GM23338 (cell line): ENCODE measurements at regions not wholly inside any gene's neighbourhood (a gene's known extent, or its start where the extent isn't known, plus 50 kb on each side); places are given as distances from the start of the nearest gene placed in this dataset.

Experiments
- ATAC-seq: fragments of 200-7000 bp; cut with Tn5 transposase; 3 replicates; pipeline ENCODE4 v1.9.1; 2020
- DNase-seq: peaks from one replicate; pipeline ENCODE4 v3.0.0-alpha.2; 2015; ENCODE audit warnings: low spot score
- H2AFZ ChIP-seq: fragments of 200-600 bp; sonication (generic); 2 replicates; pipeline ENCODE4 v1.8.0; 2016; ENCODE audit warnings: antibody characterized with exemption, mild to moderate bottlenecking, moderate library complexity
- H3F3A ChIP-seq: fragments of 200-600 bp; sonication (generic); replicated peaks from 2 replicates; pipeline ENCODE4 v1.8.0; 2017; ENCODE audit warnings: antibody characterized with exemption, mixed run types, low read depth
- H3K27ac ChIP-seq: fragments of 200-600 bp; sonication (generic); 2 replicates; pipeline ENCODE4 v1.6.1; 2016; ENCODE audit warnings: low read depth
- H3K27me3 ChIP-seq: fragments of 200-600 bp; sonication (generic); 2 replicates; pipeline ENCODE4 v1.8.0; 2016; ENCODE audit warnings: mild to moderate bottlenecking, mixed run types, moderate library complexity; ENCODE audit not compliant: insufficient read depth
- H3K36me3 ChIP-seq: fragments of 200-600 bp; sonication (generic); 2 replicates; pipeline ENCODE4 v1.8.0; 2016; ENCODE audit warnings: mild to moderate bottlenecking; ENCODE audit not compliant: insufficient read depth
- H3K4me1 ChIP-seq: fragments of 200-600 bp; sonication (generic); 2 replicates; pipeline ENCODE4 v1.8.0; 2016; ENCODE audit warnings: mild to moderate bottlenecking, moderate library complexity; ENCODE audit not compliant: insufficient read depth
- H3K4me2 ChIP-seq: fragments of 200-600 bp; sonication (generic); 2 replicates; pipeline ENCODE4 v1.7.1; 2017; ENCODE audit warnings: mixed run types
- H3K4me3 ChIP-seq: fragments of 200-600 bp; sonication (generic); 2 replicates; pipeline ENCODE4 v1.6.1; 2016; ENCODE audit warnings: mixed run types
- H3K79me2 ChIP-seq: fragments of 200-600 bp; sonication (generic); replicated peaks from 2 replicates; pipeline ENCODE4 v1.8.0; 2017; ENCODE audit warnings: mild to moderate bottlenecking; ENCODE audit not compliant: insufficient read depth
- H3K9me2 ChIP-seq: fragments of 200-600 bp; sonication (generic); 2 replicates; pipeline ENCODE4 v1.8.0; 2017; ENCODE audit not compliant: insufficient read depth
- H4K20me1 ChIP-seq: fragments of 200-600 bp; sonication (generic); replicated peaks from 2 replicates; pipeline ENCODE4 v1.8.0; 2017; ENCODE audit warnings: mild to moderate bottlenecking; ENCODE audit not compliant: insufficient read depth
- H3K27ac Mint-ChIP-seq: 2 replicates; pipeline ENCODE4 v1.8.0; 2020; ENCODE audit warnings: inconsistent platforms, mild to moderate bottlenecking, moderate library complexity, mixed read lengths
- H3K27me3 Mint-ChIP-seq: 3 replicates; pipeline ENCODE4 v1.8.0; 2022; ENCODE audit warnings: low read depth, mild to moderate bottlenecking, moderate library complexity, mixed read lengths, inconsistent platforms; ENCODE audit not compliant: insufficient read depth, poor library complexity
- H3K36me3 Mint-ChIP-seq: 3 replicates; pipeline ENCODE4 v1.8.0; 2021; ENCODE audit warnings: low read depth, mild to moderate bottlenecking, inconsistent platforms, moderate library complexity, mixed read lengths
- H3K4me1 Mint-ChIP-seq: 3 replicates; pipeline ENCODE4 v1.8.0; 2020; ENCODE audit warnings: mild to moderate bottlenecking, inconsistent platforms, mixed read lengths
- H3K4me3 Mint-ChIP-seq: 3 replicates; pipeline ENCODE4 v1.8.0; 2021; ENCODE audit warnings: moderate library complexity, mild to moderate bottlenecking, inconsistent platforms, mixed read lengths
- H3K9me3 Mint-ChIP-seq: 3 replicates; pipeline ENCODE4 v1.8.0; 2020; ENCODE audit warnings: moderate library complexity, mild to moderate bottlenecking, inconsistent platforms, mixed read lengths
- EZH2phosphoT487 ChIP-seq: fragments of 200-600 bp; sonication (generic); IDR thresholded peaks from one replicate; pipeline ENCODE4 v1.8.1; 2018; ENCODE audit warnings: antibody characterized with exemption; ENCODE audit not compliant: unreplicated experiment
- NANOG ChIP-seq: IDR thresholded peaks from 2 replicates; pipeline ENCODE4 v1.6.1; 2016; ENCODE audit warnings: antibody characterized with exemption, borderline replicate concordance
- STAT1 ChIP-seq: IDR thresholded peaks from one replicate; pipeline ENCODE4 v1.6.1; 2016; ENCODE audit warnings: antibody characterized with exemption; ENCODE audit not compliant: unreplicated experiment
- ZNF114 ChIP-seq: fragments of 250-450 bp; sonication (Bioruptor Pico); IDR thresholded peaks from 2 replicates; pipeline ENCODE4 v1.5.0; 2020; ENCODE audit warnings: mild to moderate bottlenecking, moderate library complexity
- ZNF331 ChIP-seq: fragments of 250-450 bp; sonication (Bioruptor Pico); IDR thresholded peaks from 2 replicates; pipeline ENCODE4 v1.5.0; 2020; ENCODE audit warnings: low read depth, mild to moderate bottlenecking, moderate library complexity
- TF ChIP-seq, protein P1 (sequence below): fragments of 250-450 bp; sonication (Bioruptor Pico); IDR thresholded peaks from 2 replicates; pipeline ENCODE4 v1.5.0; 2020; ENCODE audit warnings: mild to moderate bottlenecking, moderate library complexity
- TF ChIP-seq, protein P2 (sequence below): IDR thresholded peaks from one replicate; pipeline ENCODE4 v1.6.1; 2018; ENCODE audit warnings: antibody characterized with exemption; ENCODE audit not compliant: unreplicated experiment

DNA sequence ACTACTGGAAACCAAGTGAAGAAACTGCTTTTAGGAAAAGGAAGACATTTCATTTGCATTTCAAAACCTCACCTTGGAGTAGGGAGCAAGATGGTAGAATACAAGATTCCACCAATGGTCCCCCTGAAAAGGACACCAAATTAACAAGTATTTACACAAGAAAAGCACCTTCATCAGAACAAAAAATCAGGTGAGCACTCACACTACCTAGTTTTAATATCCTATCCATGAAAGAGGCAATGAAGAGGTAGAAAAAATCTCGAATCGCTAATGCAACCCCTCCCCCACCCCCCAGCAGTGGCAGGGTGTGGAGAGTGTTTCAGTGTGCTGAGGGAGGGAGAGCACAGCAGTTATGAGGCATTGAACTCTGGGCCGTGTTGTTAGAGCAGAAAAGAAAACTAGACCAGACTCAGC, 1397.0 kb upstream of the C9orf72 start:
- TF ChIP-seq STAT1: no peak
- TF ChIP-seq NANOG: peak; percentile 76
- TF ChIP-seq, protein P1, sequence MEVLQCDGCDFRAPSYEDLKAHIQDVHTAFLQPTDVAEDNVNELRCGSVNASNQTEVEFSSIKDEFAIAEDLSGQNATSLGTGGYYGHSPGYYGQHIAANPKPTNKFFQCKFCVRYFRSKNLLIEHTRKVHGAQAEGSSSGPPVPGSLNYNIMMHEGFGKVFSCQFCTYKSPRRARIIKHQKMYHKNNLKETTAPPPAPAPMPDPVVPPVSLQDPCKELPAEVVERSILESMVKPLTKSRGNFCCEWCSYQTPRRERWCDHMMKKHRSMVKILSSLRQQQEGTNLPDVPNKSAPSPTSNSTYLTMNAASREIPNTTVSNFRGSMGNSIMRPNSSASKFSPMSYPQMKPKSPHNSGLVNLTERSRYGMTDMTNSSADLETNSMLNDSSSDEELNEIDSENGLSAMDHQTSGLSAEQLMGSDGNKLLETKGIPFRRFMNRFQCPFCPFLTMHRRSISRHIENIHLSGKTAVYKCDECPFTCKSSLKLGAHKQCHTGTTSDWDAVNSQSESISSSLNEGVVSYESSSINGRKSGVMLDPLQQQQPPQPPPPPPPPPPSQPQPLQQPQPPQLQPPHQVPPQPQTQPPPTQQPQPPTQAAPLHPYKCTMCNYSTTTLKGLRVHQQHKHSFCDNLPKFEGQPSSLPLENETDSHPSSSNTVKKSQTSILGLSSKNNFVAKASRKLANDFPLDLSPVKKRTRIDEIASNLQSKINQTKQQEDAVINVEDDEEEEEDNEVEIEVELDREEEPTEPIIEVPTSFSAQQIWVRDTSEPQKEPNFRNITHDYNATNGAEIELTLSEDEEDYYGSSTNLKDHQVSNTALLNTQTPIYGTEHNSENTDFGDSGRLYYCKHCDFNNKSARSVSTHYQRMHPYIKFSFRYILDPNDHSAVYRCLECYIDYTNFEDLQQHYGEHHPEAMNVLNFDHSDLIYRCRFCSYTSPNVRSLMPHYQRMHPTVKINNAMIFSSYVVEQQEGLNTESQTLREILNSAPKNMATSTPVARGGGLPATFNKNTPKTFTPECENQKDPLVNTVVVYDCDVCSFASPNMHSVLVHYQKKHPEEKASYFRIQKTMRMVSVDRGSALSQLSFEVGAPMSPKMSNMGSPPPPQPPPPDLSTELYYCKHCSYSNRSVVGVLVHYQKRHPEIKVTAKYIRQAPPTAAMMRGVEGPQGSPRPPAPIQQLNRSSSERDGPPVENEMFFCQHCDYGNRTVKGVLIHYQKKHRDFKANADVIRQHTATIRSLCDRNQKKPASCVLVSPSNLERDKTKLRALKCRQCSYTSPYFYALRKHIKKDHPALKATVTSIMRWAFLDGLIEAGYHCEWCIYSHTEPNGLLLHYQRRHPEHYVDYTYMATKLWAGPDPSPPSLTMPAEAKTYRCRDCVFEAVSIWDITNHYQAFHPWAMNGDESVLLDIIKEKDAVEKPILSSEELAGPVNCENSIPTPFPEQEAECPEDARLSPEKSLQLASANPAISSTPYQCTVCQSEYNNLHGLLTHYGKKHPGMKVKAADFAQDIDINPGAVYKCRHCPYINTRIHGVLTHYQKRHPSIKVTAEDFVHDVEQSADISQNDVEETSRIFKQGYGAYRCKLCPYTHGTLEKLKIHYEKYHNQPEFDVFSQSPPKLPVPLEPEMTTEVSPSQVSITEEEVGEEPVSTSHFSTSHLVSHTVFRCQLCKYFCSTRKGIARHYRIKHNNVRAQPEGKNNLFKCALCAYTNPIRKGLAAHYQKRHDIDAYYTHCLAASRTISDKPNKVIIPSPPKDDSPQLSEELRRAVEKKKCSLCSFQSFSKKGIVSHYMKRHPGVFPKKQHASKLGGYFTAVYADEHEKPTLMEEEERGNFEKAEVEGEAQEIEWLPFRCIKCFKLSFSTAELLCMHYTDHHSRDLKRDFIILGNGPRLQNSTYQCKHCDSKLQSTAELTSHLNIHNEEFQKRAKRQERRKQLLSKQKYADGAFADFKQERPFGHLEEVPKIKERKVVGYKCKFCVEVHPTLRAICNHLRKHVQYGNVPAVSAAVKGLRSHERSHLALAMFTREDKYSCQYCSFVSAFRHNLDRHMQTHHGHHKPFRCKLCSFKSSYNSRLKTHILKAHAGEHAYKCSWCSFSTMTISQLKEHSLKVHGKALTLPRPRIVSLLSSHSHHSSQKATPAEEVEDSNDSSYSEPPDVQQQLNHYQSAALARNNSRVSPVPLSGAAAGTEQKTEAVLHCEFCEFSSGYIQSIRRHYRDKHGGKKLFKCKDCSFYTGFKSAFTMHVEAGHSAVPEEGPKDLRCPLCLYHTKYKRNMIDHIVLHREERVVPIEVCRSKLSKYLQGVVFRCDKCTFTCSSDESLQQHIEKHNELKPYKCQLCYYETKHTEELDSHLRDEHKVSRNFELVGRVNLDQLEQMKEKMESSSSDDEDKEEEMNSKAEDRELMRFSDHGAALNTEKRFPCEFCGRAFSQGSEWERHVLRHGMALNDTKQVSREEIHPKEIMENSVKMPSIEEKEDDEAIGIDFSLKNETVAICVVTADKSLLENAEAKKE (CRISPR knock-in tag): peak; percentile 96
- TF ChIP-seq EZH2phosphoT487: no peak
- peak; percentile 93 for TF ChIP-seq ZNF114 (CRISPR knock-in tag)
- TF ChIP-seq, protein P2, sequence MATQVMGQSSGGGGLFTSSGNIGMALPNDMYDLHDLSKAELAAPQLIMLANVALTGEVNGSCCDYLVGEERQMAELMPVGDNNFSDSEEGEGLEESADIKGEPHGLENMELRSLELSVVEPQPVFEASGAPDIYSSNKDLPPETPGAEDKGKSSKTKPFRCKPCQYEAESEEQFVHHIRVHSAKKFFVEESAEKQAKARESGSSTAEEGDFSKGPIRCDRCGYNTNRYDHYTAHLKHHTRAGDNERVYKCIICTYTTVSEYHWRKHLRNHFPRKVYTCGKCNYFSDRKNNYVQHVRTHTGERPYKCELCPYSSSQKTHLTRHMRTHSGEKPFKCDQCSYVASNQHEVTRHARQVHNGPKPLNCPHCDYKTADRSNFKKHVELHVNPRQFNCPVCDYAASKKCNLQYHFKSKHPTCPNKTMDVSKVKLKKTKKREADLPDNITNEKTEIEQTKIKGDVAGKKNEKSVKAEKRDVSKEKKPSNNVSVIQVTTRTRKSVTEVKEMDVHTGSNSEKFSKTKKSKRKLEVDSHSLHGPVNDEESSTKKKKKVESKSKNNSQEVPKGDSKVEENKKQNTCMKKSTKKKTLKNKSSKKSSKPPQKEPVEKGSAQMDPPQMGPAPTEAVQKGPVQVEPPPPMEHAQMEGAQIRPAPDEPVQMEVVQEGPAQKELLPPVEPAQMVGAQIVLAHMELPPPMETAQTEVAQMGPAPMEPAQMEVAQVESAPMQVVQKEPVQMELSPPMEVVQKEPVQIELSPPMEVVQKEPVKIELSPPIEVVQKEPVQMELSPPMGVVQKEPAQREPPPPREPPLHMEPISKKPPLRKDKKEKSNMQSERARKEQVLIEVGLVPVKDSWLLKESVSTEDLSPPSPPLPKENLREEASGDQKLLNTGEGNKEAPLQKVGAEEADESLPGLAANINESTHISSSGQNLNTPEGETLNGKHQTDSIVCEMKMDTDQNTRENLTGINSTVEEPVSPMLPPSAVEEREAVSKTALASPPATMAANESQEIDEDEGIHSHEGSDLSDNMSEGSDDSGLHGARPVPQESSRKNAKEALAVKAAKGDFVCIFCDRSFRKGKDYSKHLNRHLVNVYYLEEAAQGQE: no peak
- no peak for TF ChIP-seq ZNF331 (CRISPR knock-in tag)
- no peaks in the 10 kb centered on the region for H4K20me1 ChIP-seq
- H3K4me1 ChIP-seq: peaks cover 47% of the 10 kb centered on the region
- Mint-ChIP-seq H3K4me3 (peak overlapping the region; percentile 27), H3K27ac (peak overlapping the region; percentile 92), H3K9me3 (peaks cover 18% of the 10 kb centered on the region), H3K4me1 (peaks cover 61% of the 10 kb centered on the region), H3K36me3 (peaks cover 30% of the 10 kb centered on the region), H3K27me3 (peaks cover 4% of the 10 kb centered on the region)
- no peaks in the 10 kb centered on the region for H3K36me3 ChIP-seq
- DNase-seq (peak; percentile 86), ATAC-seq (peak; percentile 90)
- H3K79me2 ChIP-seq: no peaks in the 10 kb centered on the region
- peak overlapping the region; percentile 89 for H3K27ac ChIP-seq
- no peaks in the 10 kb centered on the region for H3F3A ChIP-seq
- peak overlapping the region; percentile 58 for H3K4me2 ChIP-seq
- H3K9me2 ChIP-seq: 0 out of 2 replicates have a peak, but pooled peaks cover 8% of the 10 kb centered on the region
- H2AFZ ChIP-seq: no peak overlapping the region
- H3K4me3 ChIP-seq: peak overlapping the region; percentile 1; the same call in 1 of the 2 replicates
- no peaks in the 10 kb centered on the region for H3K27me3 ChIP-seq
